ENCODE measurements at regions not wholly inside any gene's neighbourhood (a gene's known extent, or its start where the extent isn't known, plus 50 kb on each side); places are given as distances from the start of the nearest gene placed in this dataset.

DNA sequence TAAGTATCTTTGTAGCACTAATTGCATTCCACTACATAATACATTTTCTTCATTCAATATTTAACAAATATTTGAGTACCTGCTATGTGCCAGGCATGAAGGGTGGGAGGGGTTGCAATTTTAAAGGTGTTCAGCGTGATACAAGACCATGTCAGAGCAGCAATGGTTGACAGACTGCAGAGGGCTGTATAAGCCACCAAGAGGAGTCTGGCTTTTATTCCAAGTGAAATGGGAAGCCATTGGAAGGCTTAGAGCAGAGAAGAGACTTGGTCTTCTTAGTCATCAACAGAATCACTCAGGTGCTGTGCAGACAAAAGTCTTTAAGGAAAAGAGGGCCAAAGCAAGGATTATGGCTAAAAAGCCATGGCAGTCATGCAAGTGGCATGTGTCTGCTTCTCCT, 360.8 kb upstream of the ARID1B start:
- Histone ChIP-seq H3K9me3 (no peaks in the 10 kb centered on the region), H3K4me1 (peaks cover 10% of the 10 kb centered on the region), H3K27ac (no peak overlapping the region), H3K4me3 (no peak overlapping the region), H3K27me3 (no peaks in the 10 kb centered on the region), H3K36me3 (no peaks in the 10 kb centered on the region)
- TF ChIP-seq, protein P1, sequence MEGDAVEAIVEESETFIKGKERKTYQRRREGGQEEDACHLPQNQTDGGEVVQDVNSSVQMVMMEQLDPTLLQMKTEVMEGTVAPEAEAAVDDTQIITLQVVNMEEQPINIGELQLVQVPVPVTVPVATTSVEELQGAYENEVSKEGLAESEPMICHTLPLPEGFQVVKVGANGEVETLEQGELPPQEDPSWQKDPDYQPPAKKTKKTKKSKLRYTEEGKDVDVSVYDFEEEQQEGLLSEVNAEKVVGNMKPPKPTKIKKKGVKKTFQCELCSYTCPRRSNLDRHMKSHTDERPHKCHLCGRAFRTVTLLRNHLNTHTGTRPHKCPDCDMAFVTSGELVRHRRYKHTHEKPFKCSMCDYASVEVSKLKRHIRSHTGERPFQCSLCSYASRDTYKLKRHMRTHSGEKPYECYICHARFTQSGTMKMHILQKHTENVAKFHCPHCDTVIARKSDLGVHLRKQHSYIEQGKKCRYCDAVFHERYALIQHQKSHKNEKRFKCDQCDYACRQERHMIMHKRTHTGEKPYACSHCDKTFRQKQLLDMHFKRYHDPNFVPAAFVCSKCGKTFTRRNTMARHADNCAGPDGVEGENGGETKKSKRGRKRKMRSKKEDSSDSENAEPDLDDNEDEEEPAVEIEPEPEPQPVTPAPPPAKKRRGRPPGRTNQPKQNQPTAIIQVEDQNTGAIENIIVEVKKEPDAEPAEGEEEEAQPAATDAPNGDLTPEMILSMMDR (IDR thresholded peaks at IDR 0.05) = no peak
- TF ChIP-seq EP300 (IDR thresholded peaks at IDR 0.05) = no peak
- TF ChIP-seq POLR2AphosphoS5 (IDR thresholded peaks at IDR 0.05) = no peak
- TF ChIP-seq POLR2A (IDR thresholded peaks at IDR 0.05) = no peak
- WGBS = 100% methylated on average over 1 of the region's 1 CpG
- DNase-seq (ENCODE audit: low spot score in 2 of 2) = no peak

DNA sequence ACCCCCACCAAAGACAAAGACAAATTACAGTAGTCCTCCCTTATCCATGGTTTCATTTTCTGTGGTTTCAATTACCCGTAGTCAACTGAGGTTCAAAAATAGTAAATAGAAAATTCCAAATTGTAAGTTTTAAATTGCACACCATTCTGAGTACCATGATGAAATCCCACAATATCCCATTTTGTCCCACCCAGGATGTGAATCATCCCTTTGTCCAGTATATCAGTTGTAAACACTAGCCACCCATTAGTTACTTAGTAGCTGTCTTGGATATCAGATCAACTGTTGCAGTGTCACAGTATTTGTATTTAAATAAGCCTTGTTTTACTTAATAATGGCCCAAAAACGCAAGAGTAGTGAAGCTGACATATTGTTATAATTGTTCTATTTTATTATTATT, 364.0 kb upstream of the ARID1B start:
- TF ChIP-seq, protein P1 (IDR thresholded peaks at IDR 0.05) = no peak
- no peak for TF ChIP-seq EP300 (IDR thresholded peaks at IDR 0.05)
- no peak for TF ChIP-seq POLR2AphosphoS5 (IDR thresholded peaks at IDR 0.05)
- TF ChIP-seq POLR2A (IDR thresholded peaks at IDR 0.05) = no peak
- WGBS = 87% methylated on average over 2 of the region's 2 CpGs
- no peak overlapping the region for H3K4me3 ChIP-seq
- no peaks in the 10 kb centered on the region for H3K4me1 ChIP-seq
- no peaks in the 10 kb centered on the region for H3K9me3 ChIP-seq
- H3K27me3 ChIP-seq = no peaks in the 10 kb centered on the region
- no peak overlapping the region for H3K27ac ChIP-seq
- DNase-seq (ENCODE audit: low spot score in 2 of 2) = no peak
- H3K36me3 ChIP-seq = no peaks in the 10 kb centered on the region

DNA sequence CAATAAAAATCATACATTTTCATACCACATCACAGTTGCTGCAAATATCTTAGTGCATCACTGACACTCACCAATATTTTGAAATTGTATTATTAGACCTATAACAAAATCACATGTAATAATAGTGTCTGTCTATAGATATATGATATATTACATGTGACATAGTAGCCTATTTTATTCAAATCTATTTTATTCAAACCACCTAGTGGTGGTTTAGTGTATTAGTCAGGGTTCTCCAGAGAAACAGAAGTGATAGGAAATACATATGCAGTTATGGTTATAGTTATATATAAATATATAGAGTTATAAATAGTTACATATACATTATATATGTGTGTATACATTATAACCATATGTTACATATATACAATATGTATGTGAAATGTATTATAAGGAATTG, 366.5 kb upstream of the ARID1B start:
- H3K9me3 ChIP-seq = no peaks in the 10 kb centered on the region
- TF ChIP-seq POLR2A (IDR thresholded peaks at IDR 0.05) (no peak), EP300 (IDR thresholded peaks at IDR 0.05) (no peak), POLR2AphosphoS5 (IDR thresholded peaks at IDR 0.05) (no peak)
- TF ChIP-seq, protein P1 (IDR thresholded peaks at IDR 0.05) = no peak
- H3K27ac ChIP-seq = no peak overlapping the region
- H3K4me1 ChIP-seq = no peaks in the 10 kb centered on the region
- no peaks in the 10 kb centered on the region for H3K36me3 ChIP-seq
- H3K4me3 ChIP-seq = no peak overlapping the region
- DNase-seq (ENCODE audit: low spot score in 2 of 2) = no peak
- no peaks in the 10 kb centered on the region for H3K27me3 ChIP-seq

DNA sequence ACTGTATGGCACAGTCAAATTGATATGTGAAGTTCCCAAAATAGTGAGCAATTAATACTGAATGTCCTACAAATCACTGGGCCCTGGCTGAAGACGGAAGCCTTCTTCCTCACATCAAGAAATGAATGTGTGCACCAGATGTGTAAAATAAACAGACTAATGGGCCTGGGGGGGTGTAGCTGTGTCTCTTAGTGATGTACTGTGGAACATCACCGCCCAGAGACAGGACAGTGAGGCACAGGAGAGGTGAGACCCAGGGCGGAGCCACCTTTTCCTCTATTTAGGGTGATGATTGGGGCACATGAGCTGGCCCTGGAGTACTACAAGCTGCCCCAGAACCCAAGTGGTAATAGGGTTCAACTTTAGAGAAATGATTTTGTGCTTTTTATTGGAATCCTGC, 368.5 kb upstream of the ARID1B start:
- 93% methylated on average over 3 of the region's 3 CpGs for WGBS
- Histone ChIP-seq H3K4me3 (no peak overlapping the region), H3K36me3 (no peaks in the 10 kb centered on the region), H3K9me3 (no peaks in the 10 kb centered on the region), H3K4me1 (no peaks in the 10 kb centered on the region), H3K27ac (no peak overlapping the region), H3K27me3 (no peaks in the 10 kb centered on the region)
- DNase-seq (ENCODE audit: low spot score in 2 of 2) = no peak
- TF ChIP-seq, protein P1 (IDR thresholded peaks at IDR 0.05) = no peak
- TF ChIP-seq EP300 (IDR thresholded peaks at IDR 0.05) = no peak
- no peak for TF ChIP-seq POLR2A (IDR thresholded peaks at IDR 0.05)
- TF ChIP-seq POLR2AphosphoS5 (IDR thresholded peaks at IDR 0.05) = no peak

DNA sequence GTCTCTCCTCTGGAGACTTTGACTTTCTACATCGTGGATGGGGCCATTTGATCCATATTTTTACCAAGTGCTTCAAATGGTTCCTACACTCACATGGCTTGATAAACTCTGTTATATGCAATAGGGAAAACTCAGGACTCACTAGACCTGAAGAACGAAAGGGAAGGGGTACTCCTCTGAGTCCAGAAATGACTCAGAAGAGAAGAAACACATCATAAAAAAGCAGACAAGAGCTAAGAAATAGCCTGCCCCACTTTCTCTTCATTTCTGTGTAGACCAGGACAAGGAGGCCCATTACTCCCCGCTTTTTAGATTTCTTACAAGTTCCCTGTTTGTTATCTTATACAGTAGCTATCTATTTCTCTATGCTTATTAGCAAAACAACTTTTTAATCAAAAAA, 369.8 kb upstream of the ARID1B start:
- no peak for DNase-seq (ENCODE audit: low spot score in 2 of 2)

More for the DNA sequence above, 369.8 kb upstream of the ARID1B start:
- TF ChIP-seq, protein P1 (IDR thresholded peaks at IDR 0.05) = no peak
- TF ChIP-seq POLR2AphosphoS5 (IDR thresholded peaks at IDR 0.05) (no peak), EP300 (IDR thresholded peaks at IDR 0.05) (no peak), POLR2A (IDR thresholded peaks at IDR 0.05) (no peak)
- no peaks in the 10 kb centered on the region for H3K36me3 ChIP-seq
- H3K9me3 ChIP-seq = no peaks in the 10 kb centered on the region
- H3K27me3 ChIP-seq = no peaks in the 10 kb centered on the region
- H3K4me1 ChIP-seq = no peaks in the 10 kb centered on the region
- 88% methylated on average over 3 of the region's 3 CpGs for WGBS
- no peak overlapping the region for H3K4me3 ChIP-seq
- no peak overlapping the region for H3K27ac ChIP-seq

Measured in suprapubic skin (tissue), 4 donors.